HG02759 (cell line): ENCODE measurements at regions not wholly inside any gene's neighbourhood (a gene's known extent, or its start where the extent isn't known, plus 50 kb on each side); places are given as distances from the start of the nearest gene placed in this dataset.
"Not testable (repeated sequence)": the region's sequence is repeated elsewhere in the genome, so short reads cannot be mapped to it uniquely, and the experiment has no call there.

Source experiments
- ATAC-seq: cut with Tn5 transposase; IDR thresholded peaks from one replicate; pipeline ENCODE4 v1.9.1; 2021; ENCODE audit warnings: mild to moderate bottlenecking, moderate library complexity; ENCODE audit not compliant: unreplicated experiment

DNA sequence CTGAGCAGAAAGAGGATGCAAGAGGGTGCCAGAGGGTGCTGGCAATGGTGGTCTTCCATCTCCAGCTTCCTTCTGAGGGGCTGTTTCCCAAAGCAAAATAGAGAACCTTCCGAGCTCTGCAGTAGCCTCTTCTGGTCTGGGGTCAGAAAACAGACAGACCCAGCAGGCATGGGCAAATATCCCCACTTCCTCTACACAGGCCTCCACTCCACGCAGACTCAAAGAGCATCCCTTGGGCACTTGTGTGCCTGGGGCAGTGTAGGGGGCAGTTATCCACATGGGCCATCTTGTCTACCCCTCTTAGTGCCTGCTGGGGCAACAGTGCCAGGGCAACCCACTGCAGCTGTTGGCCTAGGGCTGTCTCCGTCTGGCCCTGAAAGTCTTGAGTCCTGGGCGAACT is 231.9 kb downstream of the TTC8 start:
- ATAC-seq: no peak

DNA sequence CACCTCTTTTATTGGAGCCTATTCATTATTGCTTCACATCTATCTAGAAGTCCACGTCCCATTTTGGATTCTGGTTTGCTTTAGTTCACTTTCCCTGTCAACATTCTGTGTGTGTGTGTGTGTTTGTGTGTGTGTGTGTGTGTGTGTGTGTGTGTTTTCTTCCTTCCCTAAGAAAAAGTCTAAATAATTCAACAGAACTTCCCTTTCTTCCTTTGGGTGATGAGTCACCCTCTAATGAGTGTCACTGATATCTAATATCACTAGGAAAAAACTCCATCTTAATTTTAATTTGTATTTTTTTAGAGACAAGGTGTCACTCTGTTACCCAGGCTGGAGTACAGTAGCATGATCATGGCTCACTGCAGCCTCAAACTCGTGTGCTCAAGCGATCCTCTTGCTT is 234.2 kb downstream of the TTC8 start:
- ATAC-seq: no peak

DNA sequence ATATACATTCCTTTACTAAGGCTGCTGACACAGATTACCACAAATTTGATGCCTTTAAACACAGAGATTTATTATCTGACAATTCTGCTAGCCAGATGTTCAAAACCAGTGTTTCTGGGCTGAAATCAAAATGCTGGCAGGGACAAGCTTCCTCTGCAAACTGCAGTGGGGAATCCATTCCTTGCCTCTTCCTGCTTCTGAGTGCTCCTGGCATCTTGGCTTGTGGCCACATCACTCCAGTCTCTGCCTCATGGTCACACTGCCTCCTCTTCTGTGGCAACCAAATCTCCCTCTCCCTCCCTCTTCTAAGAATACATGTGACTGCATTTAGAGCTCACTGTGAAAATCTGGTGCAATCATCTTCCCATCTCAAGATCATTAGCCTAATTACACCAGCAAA is 235.7 kb downstream of the TTC8 start:
- ATAC-seq: no peak

DNA sequence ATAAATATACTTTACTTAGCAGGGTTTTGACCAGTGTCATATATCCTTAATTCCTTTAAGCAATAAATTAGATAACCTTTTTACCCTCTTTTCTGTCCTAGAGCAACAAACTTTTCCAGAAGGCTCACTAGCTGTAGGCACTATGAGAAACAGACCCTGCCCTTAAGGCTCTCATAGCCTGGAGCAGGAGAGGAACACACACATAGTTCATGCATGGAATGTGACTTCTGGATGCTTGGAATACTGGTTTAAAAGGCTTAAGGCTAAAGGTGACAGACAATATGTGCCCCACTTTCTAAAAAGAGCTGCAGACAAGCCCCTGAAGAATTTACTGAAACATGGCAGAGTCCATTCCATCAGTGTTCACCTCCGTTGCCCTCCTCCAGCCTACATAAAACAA is 237.2 kb downstream of the TTC8 start:
- ATAC-seq: no peak

DNA sequence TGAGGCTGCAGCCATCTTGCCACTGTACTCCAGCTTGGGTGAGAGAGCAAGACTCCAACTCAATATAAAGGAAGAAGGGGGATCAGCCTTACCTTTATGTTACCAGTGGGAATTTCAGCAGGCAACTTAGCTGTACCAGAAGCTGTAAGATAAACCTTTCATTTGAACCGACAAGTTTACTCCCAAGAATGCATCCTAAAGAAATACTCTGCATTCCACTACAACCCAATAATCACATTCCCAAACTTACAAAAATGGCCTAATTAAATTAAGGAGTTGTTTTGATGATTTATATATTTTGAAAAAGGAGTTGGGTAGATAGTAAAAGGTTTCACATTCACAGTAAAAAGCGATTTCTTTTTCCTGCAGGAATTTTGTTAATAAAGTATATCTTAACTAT is 241.4 kb downstream of the TTC8 start:
- no peak for ATAC-seq

DNA sequence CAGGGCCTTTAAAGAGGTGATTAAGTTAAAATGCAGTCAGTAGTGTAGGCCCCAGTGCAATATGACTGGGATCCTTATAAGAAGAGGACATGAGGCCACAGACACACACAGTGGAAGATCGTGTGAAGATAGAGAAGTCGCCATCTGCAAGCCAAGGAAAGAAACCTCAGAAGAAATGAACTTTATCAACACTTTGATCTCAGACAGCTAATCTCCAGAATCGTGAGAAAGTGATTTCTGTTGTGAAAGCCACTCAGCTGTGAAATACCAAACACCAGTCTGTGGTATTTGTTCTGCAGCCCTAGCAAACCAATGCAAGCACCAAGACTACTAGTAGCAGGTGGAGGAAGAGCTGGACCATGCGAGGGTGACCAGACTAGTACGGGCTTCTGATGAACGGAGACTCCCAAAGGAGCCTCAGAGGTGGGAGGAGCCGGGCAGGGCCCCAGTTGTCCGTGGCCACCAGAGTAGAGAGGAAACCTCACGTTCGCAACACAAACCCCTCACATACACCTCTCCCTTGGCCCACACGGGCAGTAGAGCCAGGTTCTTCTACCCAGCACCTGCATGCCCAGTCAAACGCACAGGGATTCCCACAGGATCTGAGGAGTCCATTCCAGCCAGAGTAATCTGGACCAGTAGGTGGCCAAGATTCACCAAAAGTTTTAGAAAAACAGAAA is 243.0 kb downstream of the TTC8 start:
- no peak for ATAC-seq

DNA sequence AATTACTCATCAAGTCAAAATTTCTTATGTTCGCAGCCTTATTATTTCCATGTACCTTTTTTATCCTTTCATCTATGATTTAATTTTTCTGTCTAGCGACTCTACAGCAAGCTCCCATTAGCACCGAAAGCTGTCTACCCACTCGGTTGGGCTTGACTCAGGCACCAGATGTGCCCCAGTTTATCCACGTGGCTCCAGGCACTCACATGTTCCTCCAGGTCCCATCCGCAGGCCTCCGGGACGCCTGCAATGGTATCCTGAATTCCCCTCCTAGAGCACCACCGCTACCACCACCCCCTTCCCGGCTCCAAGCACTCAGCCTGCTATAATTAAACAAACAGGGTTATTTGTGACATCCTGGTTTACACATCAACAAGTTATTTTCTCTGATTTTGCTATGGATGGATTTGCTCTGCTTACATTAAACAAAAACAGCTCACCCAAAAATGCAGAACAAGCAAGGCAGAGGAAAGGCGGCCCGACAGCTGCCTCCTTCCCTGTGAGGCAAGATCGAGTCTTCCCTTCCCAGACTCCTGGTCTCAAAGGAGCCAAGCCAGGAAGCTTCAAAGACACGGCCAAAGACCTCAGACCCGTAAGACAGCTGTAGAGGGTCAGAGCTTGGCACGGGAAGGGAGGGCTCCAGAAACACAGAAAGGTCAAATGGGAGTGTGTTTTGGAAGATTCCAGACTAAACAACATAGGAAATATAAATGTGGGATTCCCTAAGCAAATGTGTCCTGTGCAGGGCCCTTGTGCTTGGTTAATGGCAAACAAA is 253.8 kb downstream of the TTC8 start:
- ATAC-seq: no peak

DNA sequence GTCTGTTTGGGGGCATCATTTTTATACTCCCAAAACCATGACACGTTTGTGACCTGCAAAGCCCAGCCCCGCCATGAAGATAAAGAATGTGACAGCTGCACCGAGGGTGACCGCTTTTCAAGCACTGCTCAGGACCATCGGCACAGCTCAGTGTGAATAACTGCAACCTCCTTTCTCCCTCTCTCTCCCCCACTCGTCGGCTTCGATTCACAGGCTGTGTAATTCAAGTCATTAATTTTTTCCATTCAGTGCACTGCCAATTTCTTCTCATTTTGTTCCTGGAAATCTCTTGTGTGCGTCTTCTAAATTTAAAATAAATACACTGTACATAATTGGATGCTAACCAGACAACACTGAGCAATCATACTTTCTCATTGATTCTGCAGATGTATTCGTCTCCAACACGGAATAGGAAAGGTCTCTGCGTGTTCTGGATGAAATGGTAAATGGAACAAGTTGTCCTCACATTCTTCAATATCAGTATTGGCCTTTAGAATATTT is 260.8 kb downstream of the TTC8 start:
- no peak for ATAC-seq

DNA sequence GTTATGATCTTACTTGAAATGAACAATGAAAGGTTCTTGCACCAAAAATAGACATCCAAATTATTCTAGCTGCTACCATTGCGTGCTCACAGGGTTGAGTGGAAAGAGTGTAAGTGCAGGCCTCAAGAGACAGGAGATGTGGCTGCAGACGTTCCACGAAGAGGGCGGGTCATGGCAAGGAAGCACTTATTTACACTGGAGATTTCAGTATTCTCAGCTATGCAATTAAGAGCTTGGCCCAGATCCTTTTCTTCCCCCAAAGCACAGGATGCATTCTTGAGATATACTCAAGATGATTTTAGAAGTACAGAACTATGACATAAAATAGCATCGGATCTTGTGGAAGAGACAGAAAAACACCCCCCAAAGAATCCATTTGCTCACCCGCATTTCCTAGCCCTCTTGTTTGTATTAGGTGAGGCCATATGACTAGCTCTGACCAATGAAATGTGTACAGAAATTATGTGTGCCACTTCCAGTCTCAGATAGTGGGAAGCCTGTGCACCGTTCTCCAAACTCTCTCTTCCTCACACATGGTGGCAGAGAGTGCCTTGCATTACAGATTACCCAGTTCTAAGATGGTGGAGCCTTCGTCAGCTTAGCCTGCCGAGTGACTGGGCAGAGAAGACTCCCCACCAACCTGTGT is 261.4 kb downstream of the TTC8 start:
- ATAC-seq: no peak

DNA sequence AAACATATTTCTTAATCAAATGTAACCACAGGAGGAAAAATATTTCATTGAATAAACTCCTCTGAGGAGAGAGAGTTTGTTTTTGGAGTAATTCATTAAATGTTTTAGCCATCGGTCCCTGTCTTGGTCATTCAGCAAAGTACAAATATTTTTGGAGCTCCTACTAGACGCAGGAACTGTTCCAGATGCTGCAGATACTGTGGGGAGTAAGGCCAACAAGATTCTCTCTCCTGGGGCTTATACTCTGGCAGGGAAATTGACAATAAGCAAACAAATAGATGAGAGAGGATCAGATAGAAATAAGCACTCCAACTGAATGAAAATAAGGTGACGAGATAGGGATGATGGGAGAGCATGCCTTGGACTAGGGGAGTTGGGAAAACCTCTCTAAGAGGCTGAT is 264.1 kb downstream of the TTC8 start:
- no peak for ATAC-seq

DNA sequence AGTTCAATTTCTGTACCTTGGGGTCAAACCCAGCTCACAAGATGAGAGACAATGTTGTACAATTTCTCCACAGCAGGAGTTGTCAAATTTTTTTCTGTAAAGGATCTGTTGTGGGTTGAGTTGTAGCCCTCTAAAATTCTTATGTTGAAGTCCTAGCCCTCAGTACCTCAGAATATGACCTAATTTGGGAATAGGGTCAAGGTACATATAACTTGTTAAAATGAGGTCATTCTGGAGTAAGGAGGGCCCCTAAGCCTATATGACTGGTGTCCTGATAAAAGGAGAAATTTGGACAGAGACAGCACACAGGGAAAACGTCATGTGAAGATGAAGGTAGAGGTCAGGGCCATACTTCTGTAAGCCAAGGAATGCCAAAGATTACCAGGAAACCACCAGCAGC is 264.9 kb downstream of the TTC8 start:
- no peak for ATAC-seq

DNA sequence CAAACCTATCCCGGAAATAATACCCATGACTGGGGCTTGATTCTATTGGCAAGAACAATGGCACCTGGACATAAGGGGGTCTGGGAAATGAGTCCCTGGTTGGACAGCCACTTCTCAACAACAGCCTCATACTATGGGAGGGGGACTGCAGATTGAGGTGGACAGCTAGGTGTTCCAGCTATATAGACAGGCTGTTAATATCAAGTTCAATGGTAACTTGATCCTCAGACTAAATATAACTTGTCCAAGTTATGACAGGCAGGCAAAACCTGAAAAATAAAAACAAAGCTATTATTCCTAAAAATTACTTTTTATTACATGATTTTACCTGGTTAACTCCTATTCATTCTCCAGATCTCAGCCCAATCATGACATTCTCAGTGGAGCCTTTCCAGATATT is 267.3 kb downstream of the TTC8 start:
- no peak for ATAC-seq

DNA sequence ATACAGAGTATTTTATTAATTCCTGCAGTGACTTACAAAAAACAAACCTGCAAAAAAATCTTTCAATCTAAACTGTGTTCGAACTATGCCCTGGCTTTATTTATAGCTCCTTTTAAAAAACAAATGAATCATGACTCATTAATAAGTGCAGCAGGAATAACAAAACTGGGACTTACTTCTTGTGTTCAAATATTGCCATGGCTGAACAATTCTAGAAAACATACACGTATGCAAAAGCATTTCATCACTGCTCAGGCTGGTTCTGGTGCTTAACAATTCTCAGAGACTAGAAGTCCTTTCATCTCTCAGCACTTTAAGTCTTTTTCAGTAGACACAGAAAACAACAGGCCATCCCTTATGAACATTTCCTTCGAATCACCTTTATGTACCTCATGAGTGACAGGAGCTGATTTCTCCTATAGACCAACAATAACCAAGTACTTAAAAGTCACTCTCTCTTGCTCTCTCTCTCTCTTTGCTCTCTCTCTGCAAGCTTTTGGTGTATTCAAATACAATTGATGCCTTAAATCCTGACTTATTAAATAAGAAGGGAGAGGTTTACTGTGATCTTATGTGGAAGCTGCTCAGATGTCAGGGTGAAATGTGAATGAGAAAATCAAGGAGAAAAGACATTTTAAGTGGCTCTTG is 268.8 kb downstream of the TTC8 start:
- no peak for ATAC-seq

DNA sequence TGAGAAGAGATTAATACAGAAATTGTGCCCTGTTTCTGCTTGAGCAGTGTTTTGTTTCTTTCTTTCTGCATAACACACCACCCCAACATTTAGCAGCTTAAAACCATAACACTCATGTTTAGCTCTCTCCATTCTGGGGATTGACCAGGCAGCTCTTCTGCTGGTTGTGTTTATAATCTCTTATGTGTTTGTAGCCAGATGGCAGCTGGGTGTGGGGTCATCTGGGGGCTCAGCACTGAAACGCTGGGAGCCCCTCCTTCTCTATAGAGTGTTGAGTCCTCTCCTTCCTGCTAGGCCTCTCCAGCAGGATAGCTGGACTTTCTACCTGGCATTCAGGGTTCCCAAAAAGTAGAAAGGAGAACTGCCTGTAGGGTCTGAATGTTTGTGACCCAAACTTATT is 270.6 kb downstream of the TTC8 start:
- ATAC-seq: no peak

DNA sequence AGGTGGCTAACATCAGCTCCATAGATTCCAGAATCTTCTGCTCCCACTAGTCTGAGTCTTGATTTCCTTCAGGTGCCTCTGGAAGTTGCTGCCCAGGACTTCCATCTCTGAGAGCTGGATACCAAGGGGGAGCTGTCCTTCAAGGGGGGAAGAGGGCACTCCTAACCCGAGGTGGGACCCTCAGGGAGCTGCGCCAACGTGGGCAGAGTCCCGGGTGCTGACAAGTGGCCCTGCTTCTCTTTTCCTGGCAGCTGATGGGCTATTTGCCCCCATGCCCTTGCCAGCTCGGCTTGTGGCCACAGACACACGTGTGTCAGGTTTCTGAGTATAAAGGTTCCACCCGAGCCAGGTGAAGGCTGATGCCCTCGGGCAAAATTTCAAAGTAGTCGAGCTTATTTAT is 272.5 kb downstream of the TTC8 start:
- no peak for ATAC-seq

DNA sequence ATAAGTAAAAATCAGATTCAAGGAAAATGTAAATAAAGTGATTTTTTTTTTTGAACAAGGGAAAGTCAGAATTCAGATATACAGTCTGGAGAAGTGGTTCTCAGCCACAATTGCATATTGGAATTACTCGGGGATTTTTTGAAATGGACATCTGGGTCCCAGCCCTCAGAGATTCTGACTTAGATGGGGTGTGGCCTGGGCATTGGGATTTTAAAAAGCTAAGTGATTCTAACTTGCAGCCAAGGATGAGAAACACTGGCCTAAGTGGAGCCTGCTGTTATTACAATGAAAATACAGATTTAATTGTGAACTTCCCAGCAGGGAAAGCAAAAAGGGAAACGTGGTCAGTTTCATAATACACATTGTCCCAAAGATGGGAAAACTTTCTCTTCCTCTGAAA is 273.8 kb downstream of the TTC8 start:
- no peak for ATAC-seq

DNA sequence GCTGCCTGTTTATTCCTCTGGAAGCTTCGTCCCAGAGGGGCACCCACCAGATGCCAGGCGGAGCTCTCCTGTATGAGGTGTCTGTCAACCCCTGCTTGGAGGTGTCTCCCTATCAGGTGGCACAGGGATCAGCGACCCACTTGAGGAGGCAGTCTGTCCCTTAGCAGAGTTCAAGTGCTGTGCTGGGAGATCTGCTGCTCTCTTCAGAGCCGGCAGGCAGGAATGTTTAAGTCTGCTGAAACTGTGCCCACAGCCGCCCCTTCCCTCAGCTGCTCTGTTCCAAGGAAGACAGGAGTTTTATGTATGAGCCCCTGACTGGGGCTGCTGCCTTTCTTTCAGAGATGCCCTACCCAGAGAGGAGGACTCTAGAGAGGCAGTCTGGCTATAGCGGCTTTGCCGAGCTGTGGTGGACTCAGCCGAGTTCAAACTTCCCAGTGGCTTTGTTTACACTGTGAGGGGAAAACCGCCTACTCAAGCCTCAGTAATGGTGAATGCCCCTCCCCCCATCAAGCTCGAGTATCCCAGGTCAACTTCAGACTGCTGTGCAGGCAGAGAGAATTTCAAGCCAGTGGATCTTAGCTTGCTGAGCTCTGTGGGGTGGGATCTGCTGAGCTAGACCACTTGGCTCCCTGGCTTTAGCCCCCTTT is 279.8 kb downstream of the TTC8 start:
- ATAC-seq: not testable (repeated sequence)

DNA sequence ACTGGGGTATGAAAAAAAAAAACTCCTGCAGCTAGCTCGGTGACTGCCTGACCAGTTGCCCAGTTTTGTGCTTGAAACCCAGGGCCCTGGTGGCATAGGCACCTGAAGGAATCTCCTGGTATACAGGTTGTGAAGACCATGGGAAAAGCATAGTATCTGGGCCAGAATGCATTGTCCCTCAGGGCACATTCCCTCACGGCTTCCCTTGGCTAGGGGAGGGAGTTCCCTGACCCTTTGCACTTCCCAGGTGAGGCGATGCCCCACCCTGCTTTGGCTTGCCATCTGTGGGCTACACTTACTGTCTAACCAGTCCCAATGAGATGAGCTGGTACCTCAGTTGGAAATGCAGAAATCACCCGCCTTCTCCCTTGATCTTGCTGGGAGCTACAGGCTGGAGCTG is 280.4 kb downstream of the TTC8 start:
- ATAC-seq: not testable (repeated sequence)
